ENCODE measurements at regions not wholly inside any gene's neighbourhood (a gene's known extent, or its start where the extent isn't known, plus 50 kb on each side); places are given as distances from the start of the nearest gene placed in this dataset.

GRCh38 chr2:151119374-151119773 is 142.3 kb downstream of the RBM43 start:
- no peaks in the 10 kb centered on the region for H3K9me3 ChIP-seq
- no peak for TF ChIP-seq POLR2A (IDR thresholded peaks at IDR 0.05)
- no peak for TF ChIP-seq CTCF (IDR thresholded peaks at IDR 0.05)
- no peaks in the 10 kb centered on the region for H3K4me1 ChIP-seq
- H3K27me3 ChIP-seq, result no peaks in the 10 kb centered on the region
- H3K4me3 ChIP-seq, result no peak overlapping the region
- no peak for DNase-seq
- H3K36me3 ChIP-seq, result no peaks in the 10 kb centered on the region
- no peak overlapping the region for H3K27ac ChIP-seq

GRCh38 chr2:151118269-151118668 is 143.4 kb downstream of the RBM43 start:
- Histone ChIP-seq H3K36me3 (no peaks in the 10 kb centered on the region), H3K9me3 (no peaks in the 10 kb centered on the region), H3K4me1 (no peaks in the 10 kb centered on the region), H3K4me3 (no peak overlapping the region), H3K27me3 (no peaks in the 10 kb centered on the region), H3K27ac (no peak overlapping the region)
- DNase-seq, result no peak
- no peak for TF ChIP-seq POLR2A (IDR thresholded peaks at IDR 0.05)
- TF ChIP-seq CTCF (IDR thresholded peaks at IDR 0.05), result no peak

- Histone ChIP-seq H3K27me3 (no peaks in the 10 kb centered on the region), H3K36me3 (no peaks in the 10 kb centered on the region), H3K4me3 (no peak overlapping the region), H3K27ac (no peak overlapping the region), H3K9me3 (no peaks in the 10 kb centered on the region), H3K4me1 (no peaks in the 10 kb centered on the region)
- no peak for DNase-seq
- TF ChIP-seq POLR2A (IDR thresholded peaks at IDR 0.05) (no peak), CTCF (IDR thresholded peaks at IDR 0.05) (no peak)
Measured at GRCh38 chr2:151114874-151115273, 146.8 kb downstream of the RBM43 start.

- Histone ChIP-seq H3K9me3 (no peaks in the 10 kb centered on the region), H3K36me3 (no peaks in the 10 kb centered on the region), H3K27me3 (no peaks in the 10 kb centered on the region), H3K27ac (no peak overlapping the region), H3K4me1 (no peaks in the 10 kb centered on the region), H3K4me3 (no peak overlapping the region)
- DNase-seq, result no peak
- TF ChIP-seq POLR2A (IDR thresholded peaks at IDR 0.05), result no peak
- TF ChIP-seq CTCF (IDR thresholded peaks at IDR 0.05), result no peak
Measured at GRCh38 chr2:151113318-151113717, 148.3 kb downstream of the RBM43 start.

- TF ChIP-seq POLR2A (IDR thresholded peaks at IDR 0.05) (no peak), CTCF (IDR thresholded peaks at IDR 0.05) (no peak)
- Histone ChIP-seq H3K9me3 (no peaks in the 10 kb centered on the region), H3K4me1 (no peaks in the 10 kb centered on the region), H3K4me3 (no peak overlapping the region), H3K27ac (no peak overlapping the region), H3K36me3 (no peaks in the 10 kb centered on the region), H3K27me3 (no peaks in the 10 kb centered on the region)
- no peak for DNase-seq
Measured at GRCh38 chr2:151111599-151112278, 149.9 kb downstream of the RBM43 start.
